ENCODE measurements at regions not wholly inside any gene's neighbourhood (a gene's known extent, or its start where the extent isn't known, plus 50 kb on each side); places are given as distances from the start of the nearest gene placed in this dataset.
A peak's percentile ranks its signal among the peaks of the same experiment; 100 is the strongest.

- Histone ChIP-seq H3K27ac (no peak overlapping the region), H3K36me3 (no peaks in the 10 kb centered on the region), H3K4me3 (no peak overlapping the region), H3K9me3 (peaks cover 0 to 25% (median 8%) of the 10 kb centered on the region in 11 donors), H3K27me3 (no peaks in the 10 kb centered on the region), H3K4me1 (no peaks in the 10 kb centered on the region)
- DNase-seq, result no peak
- intact Hi-C loops (cut with DNase I), result no loop called here
- no peak for TF ChIP-seq CTCF (IDR thresholded peaks at IDR 0.05)
- ATAC-seq, result no peak
Observed at GRCh38 chr4:17134565-17134964, 236.1 kb upstream of the LDB2 start.

GRCh38 chr4:17134100-17134499 lies 235.7 kb upstream of the LDB2 start:
- no peak for DNase-seq
- WGBS, 2 donors, result 65 to 68% methylated on average over 3 of the region's 3 CpGs
- TF ChIP-seq CTCF (IDR thresholded peaks at IDR 0.05), result no peak
- intact Hi-C loops (cut with DNase I), result no loop called here
- Histone ChIP-seq H3K36me3 (no peaks in the 10 kb centered on the region), H3K9me3 (peaks cover 0 to 20% (median 7%) of the 10 kb centered on the region in 11 donors), H3K4me1 (no peaks in the 10 kb centered on the region), H3K27me3 (no peaks in the 10 kb centered on the region), H3K4me3 (no peak overlapping the region), H3K27ac (no peak overlapping the region)
- peak in 2 of 8 donors; percentile 24 for ATAC-seq

GRCh38 chr4:17132226-17132625 lies 233.8 kb upstream of the LDB2 start:
- ATAC-seq (no peak), DNase-seq (no peak)
- H3K27me3 ChIP-seq, result no peaks in the 10 kb centered on the region
- no peak overlapping the region for H3K27ac ChIP-seq
- H3K9me3 ChIP-seq, result peaks cover 0 to 1% (median 0%) of the 10 kb centered on the region in 11 donors
- H3K4me1 ChIP-seq, result no peaks in the 10 kb centered on the region
- no peak overlapping the region for H3K4me3 ChIP-seq
- 92 to 95% methylated on average over 2 of the region's 2 CpGs for WGBS, 2 donors
- intact Hi-C loops (cut with DNase I), result no loop called here
- no peak for TF ChIP-seq CTCF (IDR thresholded peaks at IDR 0.05)
- no peaks in the 10 kb centered on the region for H3K36me3 ChIP-seq

GRCh38 chr4:17128268-17128667 lies 229.8 kb upstream of the LDB2 start:
- Histone ChIP-seq H3K4me3 (no peak overlapping the region), H3K36me3 (no peaks in the 10 kb centered on the region), H3K27me3 (no peaks in the 10 kb centered on the region), H3K4me1 (no peaks in the 10 kb centered on the region), H3K27ac (peak overlapping the region in 1 of 10 donors; percentile 14), H3K9me3 (no peaks in the 10 kb centered on the region)
- 59 to 61% methylated on average over 2 of the region's 2 CpGs for WGBS, 2 donors
- TF ChIP-seq CTCF (IDR thresholded peaks at IDR 0.05), result no peak
- DNase-seq (no peak), ATAC-seq (peak in 3 of 8 donors; percentile 26 to 61 (median 51))
- intact Hi-C loops (cut with DNase I), result no loop called here

Data from heart right ventricle (tissue), 16 donors.